ENCODE measurements at regions not wholly inside any gene's neighbourhood (a gene's known extent, or its start where the extent isn't known, plus 50 kb on each side); places are given as distances from the start of the nearest gene placed in this dataset.

DNA sequence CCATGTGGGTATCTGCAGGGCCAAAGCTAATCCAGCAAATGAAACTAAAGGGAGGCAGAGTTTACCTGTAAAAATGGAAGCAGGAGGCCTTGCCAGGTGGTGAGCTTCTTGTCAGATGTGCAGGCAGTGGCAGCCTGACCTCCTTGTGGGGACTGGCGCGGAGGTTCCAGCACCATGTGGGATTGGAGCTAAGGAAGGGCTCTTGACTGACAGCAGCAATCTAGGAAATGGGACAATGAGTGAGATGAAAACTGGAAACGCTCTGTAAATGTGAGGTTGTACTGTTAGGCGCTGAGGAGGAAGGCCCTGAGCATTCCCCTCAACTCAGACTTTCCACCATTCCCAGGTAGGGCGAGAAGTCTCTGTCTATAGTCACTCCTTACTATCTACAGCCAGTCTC, 81.8 kb upstream of the ARMC2 start:
- TF ChIP-seq, protein P1, sequence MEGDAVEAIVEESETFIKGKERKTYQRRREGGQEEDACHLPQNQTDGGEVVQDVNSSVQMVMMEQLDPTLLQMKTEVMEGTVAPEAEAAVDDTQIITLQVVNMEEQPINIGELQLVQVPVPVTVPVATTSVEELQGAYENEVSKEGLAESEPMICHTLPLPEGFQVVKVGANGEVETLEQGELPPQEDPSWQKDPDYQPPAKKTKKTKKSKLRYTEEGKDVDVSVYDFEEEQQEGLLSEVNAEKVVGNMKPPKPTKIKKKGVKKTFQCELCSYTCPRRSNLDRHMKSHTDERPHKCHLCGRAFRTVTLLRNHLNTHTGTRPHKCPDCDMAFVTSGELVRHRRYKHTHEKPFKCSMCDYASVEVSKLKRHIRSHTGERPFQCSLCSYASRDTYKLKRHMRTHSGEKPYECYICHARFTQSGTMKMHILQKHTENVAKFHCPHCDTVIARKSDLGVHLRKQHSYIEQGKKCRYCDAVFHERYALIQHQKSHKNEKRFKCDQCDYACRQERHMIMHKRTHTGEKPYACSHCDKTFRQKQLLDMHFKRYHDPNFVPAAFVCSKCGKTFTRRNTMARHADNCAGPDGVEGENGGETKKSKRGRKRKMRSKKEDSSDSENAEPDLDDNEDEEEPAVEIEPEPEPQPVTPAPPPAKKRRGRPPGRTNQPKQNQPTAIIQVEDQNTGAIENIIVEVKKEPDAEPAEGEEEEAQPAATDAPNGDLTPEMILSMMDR (optimal IDR thresholded peaks at IDR 0.05 in 1 of 3, IDR thresholded peaks at IDR 0.05 in 1 of 3, conservative IDR thresholded peaks at IDR 0.05 in 1 of 3; ENCODE audit: extremely low read depth in 1 of 3, insufficient read depth in 2 of 3, low read length in 3 of 3), result no peak
- no peak for TF ChIP-seq EZH2 (IDR thresholded peaks at IDR 0.05; ENCODE audit: low read length)

Data from keratinocyte (primary cell).